HepG2 (cell line): ENCODE measurements at regions not wholly inside any gene's neighbourhood (a gene's known extent, or its start where the extent isn't known, plus 50 kb on each side); places are given as distances from the start of the nearest gene placed in this dataset.

ENCODE experiments used
- HNRNPL ChIP-seq: fragments of 200-400 bp; formaldehyde crosslinking; IDR thresholded peaks from 2 replicates; pipeline ENCODE4 v1.6.1; 2017; ENCODE audit warnings: mild to moderate bottlenecking, low read depth, low read length
- JUNB ChIP-seq: sonication (generic); formaldehyde crosslinking; IDR thresholded peaks from 2 replicates; pipeline ENCODE4 v1.8.0; 2022; ENCODE audit warnings: missing genetic modification reagents, mild to moderate bottlenecking, borderline replicate concordance
- KDM1A ChIP-seq: IDR thresholded peaks from 2 replicates; pipeline ENCODE4 v1.6.1; 2016; ENCODE audit warnings: missing compliant biosample characterization
- PCBP2 ChIP-seq: fragments of 200-400 bp; formaldehyde crosslinking; optimal IDR thresholded peaks from 2 replicates; pipeline ENCODE3; 2018; ENCODE audit warnings: low read length, low read depth; ENCODE audit not compliant: poor library complexity, severe bottlenecking
- PPARG ChIP-seq: conservative IDR thresholded peaks from 2 replicates; pipeline ENCODE4 v1.6.1; 2016; ENCODE audit warnings: missing biosample characterization, missing genetic modification reagents
- STAG1 ChIP-seq: sonication (generic); formaldehyde crosslinking; IDR thresholded peaks from 2 replicates; pipeline ENCODE4 v1.4.0; 2020; ENCODE audit warnings: missing genetic modification reagents
- TFDP2 ChIP-seq: sonication (generic); formaldehyde crosslinking; IDR thresholded peaks from 2 replicates; pipeline ENCODE4 v1.4.0; 2020; ENCODE audit warnings: missing genetic modification reagents
- ZNF281 ChIP-seq: sonication (generic); formaldehyde crosslinking; IDR thresholded peaks from 2 replicates; pipeline ENCODE4 v1.4.0; 2020; ENCODE audit warnings: missing genetic modification reagents, borderline replicate concordance
- ZNF33A ChIP-seq: sonication (generic); formaldehyde crosslinking; IDR thresholded peaks from 2 replicates; pipeline ENCODE4 v1.5.1; 2020; ENCODE audit warnings: missing genetic modification reagents, mild to moderate bottlenecking, moderate library complexity, borderline replicate concordance
- TF ChIP-seq, protein P1 (sequence below), 2 experiments: sonication (generic) in 1 of 2; formaldehyde crosslinking in 1 of 2; IDR thresholded peaks; 2 replicates each; pipeline versions ENCODE4 v1.5.1 to v1.6.1; 2011 to 2020; ENCODE audit warnings: borderline replicate concordance in 1 of 2, low read depth in 1 of 2, low read length in 1 of 2, mild to moderate bottlenecking in 1 of 2, missing genetic modification reagents in 1 of 2, moderate library complexity in 1 of 2
- TF ChIP-seq, protein P2 (sequence below): IDR thresholded peaks from 2 replicates; pipeline ENCODE4 v1.6.1; 2016

- TF ChIP-seq ZNF281 (CRISPR knock-in tag) (no peak), JUNB (CRISPR knock-in tag) (no peak), ZNF33A (CRISPR knock-in tag) (no peak), KDM1A (CRISPR knock-in tag) (no peak), STAG1 (CRISPR knock-in tag) (no peak), PPARG (no peak), TFDP2 (CRISPR knock-in tag) (no peak), HNRNPL (no peak), PCBP2 (no peak)
- TF ChIP-seq, protein P1, sequence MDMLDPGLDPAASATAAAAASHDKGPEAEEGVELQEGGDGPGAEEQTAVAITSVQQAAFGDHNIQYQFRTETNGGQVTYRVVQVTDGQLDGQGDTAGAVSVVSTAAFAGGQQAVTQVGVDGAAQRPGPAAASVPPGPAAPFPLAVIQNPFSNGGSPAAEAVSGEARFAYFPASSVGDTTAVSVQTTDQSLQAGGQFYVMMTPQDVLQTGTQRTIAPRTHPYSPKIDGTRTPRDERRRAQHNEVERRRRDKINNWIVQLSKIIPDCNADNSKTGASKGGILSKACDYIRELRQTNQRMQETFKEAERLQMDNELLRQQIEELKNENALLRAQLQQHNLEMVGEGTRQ (IDR thresholded peaks at IDR 0.05; ENCODE audit: low read depth, low read length): no peak
- TF ChIP-seq, protein P1 (CRISPR knock-in tag; IDR thresholded peaks at IDR 0.05; ENCODE audit: borderline replicate concordance): no peak
- TF ChIP-seq, protein P2, sequence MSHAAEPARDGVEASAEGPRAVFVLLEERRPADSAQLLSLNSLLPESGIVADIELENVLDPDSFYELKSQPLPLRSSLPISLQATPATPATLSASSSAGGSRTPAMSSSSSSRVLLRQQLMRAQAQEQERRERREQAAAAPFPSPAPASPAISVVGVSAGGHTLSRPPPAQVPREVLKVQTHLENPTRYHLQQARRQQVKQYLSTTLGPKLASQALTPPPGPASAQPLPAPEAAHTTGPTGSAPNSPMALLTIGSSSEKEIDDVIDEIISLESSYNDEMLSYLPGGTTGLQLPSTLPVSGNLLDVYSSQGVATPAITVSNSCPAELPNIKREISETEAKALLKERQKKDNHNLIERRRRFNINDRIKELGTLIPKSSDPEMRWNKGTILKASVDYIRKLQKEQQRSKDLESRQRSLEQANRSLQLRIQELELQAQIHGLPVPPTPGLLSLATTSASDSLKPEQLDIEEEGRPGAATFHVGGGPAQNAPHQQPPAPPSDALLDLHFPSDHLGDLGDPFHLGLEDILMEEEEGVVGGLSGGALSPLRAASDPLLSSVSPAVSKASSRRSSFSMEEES: no peak
Observed at GRCh38 chr13:34035676-34036325, 217.9 kb downstream of the RFC3 start (continued).
